NCI-H128 (cell line): ENCODE measurements at regions not wholly inside any gene's neighbourhood (a gene's known extent, or its start where the extent isn't known, plus 50 kb on each side); places are given as distances from the start of the nearest gene placed in this dataset.
"Not testable (repeated sequence)": the region's sequence is repeated elsewhere in the genome, so short reads cannot be mapped to it uniquely, and the experiment has no call there.

ENCODE experiments used
- DNase-seq: peaks from one replicate; lab custom pipeline; 2025; ENCODE audit not compliant: unreplicated experiment; lab: John Stamatoyannopoulos, UW

DNA sequence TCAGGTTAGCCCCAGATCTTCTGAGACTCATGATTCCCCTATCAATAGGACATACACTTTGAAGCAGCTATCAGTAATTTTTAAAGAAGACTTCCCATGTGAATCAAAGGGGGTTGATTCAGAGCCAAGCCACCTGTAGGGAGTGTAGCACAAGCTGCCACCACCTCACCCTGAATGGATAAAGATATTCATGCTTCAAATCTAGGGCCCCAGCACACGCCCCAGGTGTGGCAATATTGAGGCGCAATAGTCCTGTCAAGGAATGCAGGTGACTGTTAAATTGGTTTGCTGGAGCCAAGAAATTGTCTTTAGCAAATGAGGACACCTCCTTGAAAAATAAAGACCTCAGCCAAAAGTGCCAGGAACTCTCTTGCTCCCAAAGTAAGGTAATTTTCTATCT lies 404.4 kb downstream of the MAFB start:
- no peak for DNase-seq

DNA sequence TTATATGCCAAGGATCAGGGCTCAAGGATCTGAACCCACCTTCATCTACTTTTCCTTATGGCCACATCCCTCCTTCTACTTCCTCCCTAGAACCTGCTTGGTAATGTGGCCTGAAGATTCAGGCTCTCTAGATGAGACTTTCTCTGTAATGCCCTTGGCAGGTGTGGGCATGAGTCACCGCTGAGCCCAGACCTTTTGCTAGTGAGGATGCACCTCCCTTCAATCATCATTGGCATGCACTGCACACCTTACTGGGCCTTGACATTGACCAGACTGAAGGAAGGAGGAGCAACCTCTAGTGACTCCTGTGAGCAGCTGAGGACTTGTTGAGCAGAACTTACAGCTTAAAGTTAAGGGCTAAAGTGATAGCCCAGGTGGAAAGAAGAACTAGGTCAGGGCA lies 405.3 kb downstream of the MAFB start:
- no peak for DNase-seq

DNA sequence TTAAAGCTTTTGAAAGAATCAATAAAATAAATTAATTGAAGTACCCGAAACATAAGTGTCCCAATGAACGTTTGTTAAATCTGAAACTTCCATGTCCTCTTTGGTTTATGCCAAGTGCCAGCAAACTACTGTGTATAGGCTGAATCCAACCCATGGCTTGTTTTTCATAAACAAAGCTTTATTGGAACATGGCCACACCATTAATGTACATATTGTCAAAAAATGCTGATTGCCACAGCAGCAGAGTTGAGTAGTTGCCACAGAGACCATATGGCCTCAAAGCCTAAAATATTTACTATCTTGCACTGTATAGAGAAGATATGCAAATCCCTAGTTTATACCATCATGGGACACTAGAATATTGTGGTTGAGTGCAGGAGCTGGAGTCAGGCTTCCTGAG lies 406.1 kb downstream of the MAFB start:
- DNase-seq: no peak

DNA sequence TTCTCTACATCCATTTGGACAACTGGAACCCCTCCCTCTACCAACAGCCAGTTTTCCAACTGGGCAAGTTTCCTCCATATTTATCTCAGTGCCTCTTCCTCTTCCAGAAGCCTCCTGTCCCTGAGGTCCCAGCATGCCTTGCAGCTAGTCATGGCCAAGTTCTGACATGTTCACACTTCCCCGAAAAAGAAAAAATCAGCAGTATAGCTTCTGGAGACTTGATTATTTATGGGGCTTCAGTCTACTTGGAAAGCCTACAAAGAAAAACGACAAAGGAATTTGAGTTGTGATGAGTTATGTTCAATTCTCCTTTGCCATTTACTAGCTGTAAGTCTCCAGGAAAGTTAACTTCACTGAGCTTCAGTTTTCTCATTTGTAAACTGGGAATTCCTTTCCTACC lies 406.5 kb downstream of the MAFB start:
- DNase-seq: no peak

DNA sequence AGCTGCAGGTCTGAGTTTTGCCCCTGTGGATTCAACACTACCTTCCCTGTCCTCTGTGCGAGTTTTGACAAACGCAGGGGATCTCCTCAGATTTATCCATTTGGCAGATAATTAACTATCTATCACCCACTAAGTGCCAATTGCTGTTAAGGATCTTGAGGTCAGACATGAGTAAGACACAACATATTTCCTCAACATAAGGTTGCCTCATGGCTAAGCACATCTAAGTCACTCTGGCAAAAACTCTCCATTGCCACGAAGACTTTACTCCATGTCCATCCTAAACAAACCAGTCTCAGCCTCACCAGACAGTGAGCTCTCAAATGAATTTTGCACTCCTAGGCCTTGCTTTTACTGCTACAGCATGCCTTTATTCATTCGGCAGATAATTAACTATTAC lies 408.4 kb downstream of the MAFB start:
- no peak for DNase-seq

DNA sequence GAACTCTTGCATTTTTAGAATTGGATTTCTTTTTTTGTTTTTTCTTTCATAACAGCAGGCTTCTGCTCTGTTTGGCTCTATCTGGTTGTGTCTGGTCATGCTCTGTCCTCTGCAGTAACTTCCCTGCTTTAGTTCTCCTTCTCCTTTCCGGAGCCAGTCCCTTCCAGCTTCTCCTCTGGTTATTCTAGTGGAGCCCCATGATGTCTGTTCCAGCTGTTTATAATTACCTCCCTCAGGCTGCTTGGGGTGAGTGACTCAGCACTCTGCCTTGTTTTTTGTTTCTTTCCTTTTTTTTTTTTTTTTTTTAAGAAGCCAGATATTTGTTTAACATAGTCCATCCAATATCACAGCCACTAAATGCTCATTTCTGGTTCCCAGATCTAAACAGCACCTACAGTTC lies 409.6 kb downstream of the MAFB start:
- DNase-seq: no peak

DNA sequence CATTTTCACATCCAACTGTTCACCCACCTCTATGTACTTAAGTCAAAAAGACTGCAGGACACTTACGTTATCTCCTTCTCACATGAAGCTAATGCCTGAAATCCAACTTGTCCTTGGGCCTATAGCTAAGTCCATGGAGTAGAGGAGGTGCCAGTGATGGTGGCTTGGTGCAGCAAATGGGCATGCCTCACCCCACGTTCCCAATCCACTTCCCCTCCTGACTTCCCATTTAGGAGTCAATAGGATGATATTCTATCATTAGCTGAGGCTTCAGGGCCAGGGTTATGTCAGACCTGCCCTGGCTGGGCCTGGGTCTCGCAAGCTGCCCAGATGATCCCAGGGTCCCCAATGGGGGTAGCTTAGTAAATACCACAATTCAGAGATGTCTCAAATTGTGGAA lies 410.4 kb downstream of the MAFB start:
- DNase-seq: no peak

DNA sequence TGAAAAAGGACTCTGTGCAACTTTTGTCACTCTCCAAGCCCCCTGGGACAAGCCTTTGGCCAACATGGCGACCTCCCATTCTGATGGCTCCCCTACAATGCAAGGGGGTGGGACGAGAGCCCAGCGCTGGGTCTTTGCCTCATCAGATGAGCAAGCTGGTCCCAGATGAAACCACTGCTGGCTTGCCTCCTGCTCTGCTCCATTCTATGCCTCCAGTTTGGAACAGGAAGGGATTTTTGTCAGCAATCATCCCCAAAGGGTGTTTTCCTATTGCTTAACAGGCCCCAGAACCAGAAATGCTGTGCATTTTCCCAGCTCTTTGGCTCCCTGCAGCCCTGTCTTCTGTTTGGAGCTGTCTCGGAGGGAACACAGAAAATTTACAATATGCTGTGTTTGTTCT lies 412.7 kb downstream of the MAFB start:
- DNase-seq: no peak

DNA sequence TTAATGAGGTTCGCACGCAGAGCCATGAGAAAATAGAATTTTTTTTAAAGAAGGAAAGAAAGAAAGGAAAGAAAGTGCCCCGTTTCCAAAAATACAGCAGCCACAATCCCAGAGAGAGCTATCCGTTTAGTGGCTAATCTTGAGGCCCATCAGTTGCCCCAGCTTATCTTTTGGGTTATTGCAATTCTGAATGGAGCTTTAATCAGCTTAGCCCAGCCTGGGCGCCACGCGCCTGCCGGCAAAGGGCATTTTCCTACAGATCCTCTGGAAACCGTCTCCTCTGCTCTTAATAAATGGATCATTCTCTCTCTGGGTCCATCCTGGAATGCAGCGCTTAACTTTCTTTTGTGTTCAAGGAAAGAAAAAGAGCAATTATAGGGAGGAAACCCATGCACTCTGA lies 413.3 kb downstream of the MAFB start:
- no peak for DNase-seq

DNA sequence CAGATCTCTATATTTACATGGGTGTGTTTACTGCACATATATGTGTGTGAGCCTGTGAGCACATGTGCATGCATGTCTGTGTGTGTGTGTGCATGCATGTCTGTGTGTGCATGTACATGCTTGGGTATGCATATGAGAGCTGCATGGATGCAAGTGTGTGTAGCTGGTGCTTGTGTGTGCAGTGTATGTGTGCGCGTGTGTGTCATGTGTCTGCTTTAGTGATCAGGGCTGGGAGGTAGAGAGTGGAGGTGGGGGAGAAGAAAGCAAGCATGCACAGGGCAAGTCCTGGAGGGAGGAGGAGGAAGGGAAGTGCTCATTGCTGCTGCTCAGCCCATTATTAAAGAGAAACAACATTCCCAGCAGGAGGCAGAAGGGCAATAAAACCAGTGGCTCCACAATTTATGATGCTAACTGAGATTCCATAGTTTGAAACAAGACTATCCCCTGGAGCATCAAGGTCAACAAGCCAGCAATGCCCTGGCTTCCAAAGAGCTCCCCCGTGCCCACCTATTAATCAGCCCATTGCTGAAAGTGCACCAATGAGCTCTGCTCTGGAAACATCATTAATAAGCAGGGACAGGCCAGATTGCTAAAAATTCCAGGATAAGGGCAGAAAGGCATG lies 414.0 kb downstream of the MAFB start:
- no peak for DNase-seq

DNA sequence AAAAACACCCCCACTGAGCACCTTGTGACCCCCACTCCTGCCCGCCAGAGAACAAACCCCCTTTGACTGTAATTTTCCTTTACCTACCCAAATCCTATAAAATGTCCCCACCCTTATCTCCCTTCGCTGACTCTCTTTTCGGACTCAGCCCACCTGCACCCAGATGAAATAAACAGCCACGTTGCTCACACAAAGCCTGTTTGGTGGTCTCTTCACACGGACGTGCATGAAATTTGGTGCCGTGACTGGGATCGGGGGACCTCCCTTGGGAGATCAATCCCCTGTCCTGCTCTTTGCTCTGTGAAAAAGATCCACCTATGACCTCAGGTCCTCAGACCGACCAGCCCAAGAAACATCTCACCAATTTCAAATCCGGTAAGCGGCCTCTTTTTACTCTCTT lies 419.8 kb downstream of the MAFB start:
- DNase-seq: not testable (repeated sequence)

DNA sequence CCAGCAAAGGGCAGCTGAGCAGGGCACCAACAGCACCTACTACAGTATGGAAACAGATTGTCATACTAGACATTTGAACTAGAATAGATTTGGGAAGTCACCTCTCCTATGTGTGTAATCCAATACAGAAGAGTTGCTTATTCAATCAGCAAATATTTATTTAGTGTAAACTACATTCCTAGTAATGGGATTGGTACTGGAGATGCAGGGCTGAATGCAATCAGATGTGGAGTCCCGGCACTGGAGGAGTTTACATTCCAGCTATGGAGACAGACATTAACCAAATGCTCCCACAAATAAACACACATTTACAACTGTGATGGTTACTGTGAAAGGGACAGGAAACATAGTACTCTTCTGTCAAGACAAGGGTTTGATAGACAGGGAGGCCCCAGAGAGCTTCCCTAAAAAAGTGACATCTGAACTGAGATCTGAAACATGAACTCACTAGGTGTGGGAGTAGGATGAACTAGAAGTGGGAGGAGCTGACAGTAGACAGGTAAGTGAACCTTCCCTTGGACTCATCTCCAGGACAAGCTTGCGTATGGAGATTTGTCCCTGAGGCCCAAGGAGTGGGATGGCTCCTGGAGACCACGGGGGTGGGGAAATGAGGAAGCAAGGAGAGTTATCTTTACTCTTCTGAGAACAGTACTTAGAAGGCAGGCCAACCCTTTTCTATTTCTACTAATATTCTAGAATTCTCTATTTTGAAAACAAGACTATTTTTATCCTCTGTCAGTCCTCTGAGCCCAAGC lies 420.5 kb downstream of the MAFB start:
- no peak for DNase-seq

DNA sequence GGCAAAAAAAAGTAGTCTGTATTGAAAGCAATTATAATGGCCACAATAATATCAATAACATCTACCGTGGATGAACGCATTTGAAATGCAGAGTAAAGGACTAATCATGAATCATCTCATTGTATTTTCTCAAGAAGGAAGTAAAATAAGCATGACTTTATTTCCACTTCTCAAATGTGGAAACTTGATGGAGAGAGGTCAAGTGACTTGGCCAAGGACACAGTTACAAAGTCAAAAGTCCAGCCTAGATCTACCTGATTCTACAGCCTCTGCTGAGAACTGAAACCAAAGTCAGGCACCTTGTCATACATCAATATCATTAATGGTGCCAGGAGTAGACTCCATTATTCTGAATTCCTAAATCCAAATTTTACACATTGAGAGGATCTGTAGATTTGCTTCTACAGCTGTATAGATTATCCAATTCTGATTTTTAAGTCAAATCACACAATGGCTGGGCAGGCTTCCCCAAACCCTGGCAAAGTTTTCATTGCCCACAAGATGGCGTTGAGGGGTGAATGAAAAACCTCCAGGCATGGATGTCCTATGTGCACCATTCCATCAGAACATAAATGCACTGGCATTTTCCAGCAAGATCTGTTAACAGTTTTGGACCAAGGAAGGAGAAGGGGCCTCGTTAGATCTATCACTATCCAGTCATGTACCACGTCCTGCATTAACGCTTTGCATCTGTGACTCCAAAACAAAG lies 423.1 kb downstream of the MAFB start:
- DNase-seq: no peak

DNA sequence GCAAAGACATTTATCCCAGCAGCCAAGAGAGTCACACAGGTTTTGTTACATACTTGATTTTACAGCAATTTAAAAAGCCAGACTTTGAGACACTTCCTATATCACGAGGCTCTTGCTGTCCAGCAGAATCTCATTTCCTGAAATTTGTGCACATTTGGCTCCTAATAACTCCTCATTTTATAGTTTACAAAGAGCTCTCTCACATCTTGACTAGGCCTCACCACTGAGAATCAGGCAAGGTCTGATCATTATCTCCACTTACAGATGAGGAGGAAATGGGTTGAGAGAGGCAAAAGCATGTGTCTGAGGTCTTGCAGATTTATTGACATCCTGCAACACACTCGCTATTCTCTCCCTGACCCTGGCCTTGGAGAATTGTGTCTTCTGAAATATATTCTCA lies 426.8 kb downstream of the MAFB start:
- no peak for DNase-seq

DNA sequence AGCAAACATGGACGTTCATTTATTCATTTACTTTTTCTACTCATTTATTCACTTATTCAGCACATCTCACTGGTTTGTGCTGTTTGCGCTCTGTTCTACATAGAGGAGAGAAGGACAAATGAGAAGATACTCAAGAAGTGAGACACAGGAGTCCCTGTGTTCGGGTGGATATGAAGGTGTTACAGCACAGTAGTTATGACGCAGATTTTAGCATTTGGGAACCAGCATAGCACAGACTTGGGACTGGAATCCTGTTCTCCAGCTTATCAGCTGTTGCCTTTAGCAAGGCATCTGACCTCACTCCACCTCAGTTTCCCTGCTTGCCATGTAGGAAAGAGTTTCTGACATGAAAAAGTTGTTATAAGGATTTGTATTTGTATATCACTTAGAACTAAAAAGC lies 430.1 kb downstream of the MAFB start:
- DNase-seq: no peak

DNA sequence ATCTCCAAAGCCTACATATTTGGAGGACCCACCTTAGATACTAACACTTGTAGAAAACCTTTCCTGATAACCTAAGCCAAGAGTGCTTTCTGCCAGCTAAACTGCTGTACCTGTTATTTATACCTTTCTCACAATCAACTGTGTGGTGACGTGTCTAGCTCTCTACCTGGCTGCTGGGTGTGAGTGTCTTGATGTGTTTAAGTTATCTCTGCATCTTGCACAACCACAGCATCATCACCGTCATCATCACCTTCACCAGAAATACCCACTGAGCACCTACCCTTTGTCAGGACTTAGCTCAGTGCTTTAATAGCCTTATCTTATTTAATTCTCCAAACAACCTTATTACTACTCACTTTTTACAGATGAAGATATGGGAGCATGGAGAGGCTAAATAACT lies 431.3 kb downstream of the MAFB start:
- DNase-seq: no peak

DNA sequence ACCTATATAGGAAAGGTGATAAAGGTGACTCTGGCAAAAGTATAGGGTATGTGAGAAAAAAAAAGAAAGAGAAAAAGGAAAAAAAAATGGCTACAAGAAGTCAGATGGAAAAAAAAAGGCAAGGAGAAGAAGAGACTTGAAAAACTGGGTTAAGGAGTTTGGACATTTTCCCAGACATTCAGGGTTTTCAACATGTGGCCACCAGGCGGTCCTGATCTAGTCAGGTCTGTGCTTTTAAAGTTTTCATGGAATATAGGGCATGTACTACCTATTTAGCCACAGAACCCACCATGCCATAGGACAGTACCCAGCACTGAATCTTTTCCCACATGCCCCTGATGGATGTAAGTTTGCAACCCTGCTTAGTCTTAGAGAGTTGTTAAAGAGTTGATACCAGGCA lies 433.7 kb downstream of the MAFB start:
- no peak for DNase-seq

DNA sequence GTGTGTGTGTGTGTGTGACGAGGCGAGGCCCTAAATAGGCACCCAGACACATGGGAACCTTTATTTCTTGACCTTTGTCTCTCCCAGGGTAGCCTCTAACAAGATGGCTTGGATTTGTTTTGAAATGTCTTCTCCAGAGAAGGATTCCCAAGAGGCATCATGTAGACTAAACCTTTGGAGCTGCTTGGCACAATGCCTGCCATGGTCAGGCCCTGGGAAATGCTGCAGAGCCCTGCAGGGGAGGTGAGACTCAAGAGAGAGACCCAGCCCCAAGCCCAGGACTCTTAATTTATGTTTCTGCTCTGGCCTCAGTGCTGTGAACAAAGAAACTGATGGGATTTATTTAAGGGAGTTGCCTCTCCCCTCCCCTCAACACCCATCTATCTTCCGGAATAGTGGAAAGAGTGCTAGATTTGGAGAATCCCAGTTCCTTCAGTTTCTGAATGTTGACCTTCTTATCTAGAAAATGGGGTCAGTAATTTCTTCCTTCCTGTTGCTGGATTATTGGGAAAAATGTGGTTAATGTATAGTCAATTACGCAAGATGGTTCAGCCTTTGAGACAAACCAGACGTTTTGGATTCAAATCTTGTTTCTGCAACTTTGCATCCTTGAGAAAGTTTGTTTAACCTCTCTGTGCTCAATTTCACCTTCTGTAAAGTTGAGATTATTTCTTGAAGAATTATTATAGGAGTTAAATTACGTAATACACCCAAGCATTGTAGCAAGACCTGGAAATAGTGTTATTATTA lies 434.8 kb downstream of the MAFB start:
- DNase-seq: no peak

DNA sequence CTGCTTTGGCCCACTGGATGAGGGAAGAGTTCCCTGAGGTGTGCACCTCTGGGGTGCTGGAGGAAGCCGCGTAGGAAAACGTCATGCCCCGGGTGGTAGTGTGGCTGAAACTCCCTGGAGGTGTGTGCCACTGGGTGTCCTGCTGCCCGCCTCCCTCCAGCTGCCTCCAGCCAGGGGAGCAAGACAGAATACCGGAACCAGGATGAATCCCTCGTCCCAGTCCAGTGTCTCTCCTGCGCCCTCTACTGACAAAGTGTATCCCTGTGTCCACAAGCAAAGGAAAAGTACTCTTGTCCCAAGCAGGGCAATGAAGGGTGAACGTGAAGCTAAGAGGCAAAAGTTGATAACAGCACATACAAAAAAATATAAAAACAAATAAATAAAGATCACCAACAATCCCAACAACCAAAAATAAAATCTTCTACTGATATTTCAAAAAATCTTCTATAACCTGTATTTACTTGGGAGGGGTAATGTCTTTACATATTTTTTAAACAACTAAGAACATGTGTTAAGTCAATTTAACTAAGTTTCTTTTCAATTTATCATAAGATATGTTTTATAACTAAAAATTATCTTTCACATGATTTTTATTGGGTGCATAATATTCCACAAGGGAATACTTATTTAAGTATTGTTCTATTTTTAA lies 437.6 kb downstream of the MAFB start:
- DNase-seq: no peak

DNA sequence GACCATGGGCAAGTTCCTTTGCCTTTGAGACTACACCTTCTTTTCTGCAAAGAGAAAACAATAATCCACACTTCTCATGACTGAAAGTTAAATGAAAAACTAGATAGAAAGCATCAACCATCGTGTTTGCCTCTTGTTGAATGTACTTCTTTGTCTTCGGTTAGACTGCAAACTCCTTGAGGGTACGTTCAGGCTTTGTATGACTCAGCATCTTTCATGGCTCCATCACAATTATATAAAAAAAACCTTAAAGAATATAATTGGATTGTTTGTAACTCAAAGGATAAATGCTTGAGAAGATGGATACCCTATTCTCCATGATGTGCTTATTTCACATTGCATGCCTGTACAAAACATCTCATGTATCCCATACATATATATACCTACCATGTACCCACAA lies 439.2 kb downstream of the MAFB start:
- no peak for DNase-seq

DNA sequence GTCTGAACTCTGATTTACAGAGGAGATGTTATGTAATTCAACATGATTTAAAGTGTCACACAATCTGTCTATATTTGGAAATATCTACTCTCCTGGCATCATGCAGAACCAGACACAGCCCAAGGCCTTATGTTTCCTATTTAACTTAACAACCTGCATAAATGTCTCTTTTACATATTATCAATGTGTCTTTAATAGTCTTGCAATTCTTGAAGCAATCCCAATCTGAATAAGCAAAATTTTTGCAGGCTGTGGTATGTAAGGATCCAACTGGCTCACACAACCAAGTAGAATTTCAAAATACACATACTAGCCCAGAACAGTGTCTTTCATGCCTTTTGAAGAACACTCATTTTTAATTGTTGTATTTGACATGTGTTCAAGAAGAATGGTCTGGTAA lies 443.2 kb downstream of the MAFB start:
- no peak for DNase-seq
